OCI-LY3 (cell line): ENCODE measurements at regions not wholly inside any gene's neighbourhood (a gene's known extent, or its start where the extent isn't known, plus 50 kb on each side); places are given as distances from the start of the nearest gene placed in this dataset.

Experiments used
- H2AFZ ChIP-seq: fragments of 200-600, 300-600 bp; shearing (Covaris generic); 2 replicates; pipeline ENCODE4 v1.6.0; 2014; ENCODE audit warnings: antibody characterized with exemption, low read depth, low read length
- H3K27ac ChIP-seq: fragments of 200-600, 300-600 bp; sonication (generic); 2 replicates; pipeline ENCODE4 v1.5.1; 2014; ENCODE audit warnings: mild to moderate bottlenecking, low read length, moderate library complexity, mixed read lengths
- H3K27me3 ChIP-seq: fragments of 200-600, 300-600 bp; sonication (generic); 2 replicates; pipeline ENCODE4 v1.6.1; 2014; ENCODE audit warnings: low read depth, low read length, mixed read lengths
- H3K36me3 ChIP-seq: fragments of 200-600, 300-600 bp; sonication (generic); replicated peaks from 2 replicates; pipeline ENCODE3; 2014; ENCODE audit warnings: low read depth, low read length, mixed read lengths
- H3K4me1 ChIP-seq: fragments of 300-600, 200-600 bp; sonication (generic); 2 replicates; pipeline ENCODE4 v1.6.1; 2014; ENCODE audit warnings: low read length, mixed read lengths
- H3K4me2 ChIP-seq: fragments of 200-600, 300-600 bp; sonication (generic); 2 replicates; pipeline ENCODE4 v1.6.1; 2014; ENCODE audit warnings: low read length, mixed read lengths
- H3K4me3 ChIP-seq: fragments of 300-600, 200-600 bp; sonication (generic); 2 replicates; pipeline ENCODE4 v1.5.1; 2014; ENCODE audit warnings: antibody characterized with exemption, mild to moderate bottlenecking, low read length, moderate library complexity
- H3K79me2 ChIP-seq: fragments of 300-600, 200-600 bp; shearing (Covaris generic); 2 replicates; pipeline ENCODE4 v1.6.1; 2014; ENCODE audit warnings: mild to moderate bottlenecking, low read length, mixed read lengths
- H3K9ac ChIP-seq: fragments of 300-600, 200-600 bp; shearing (Covaris generic); 2 replicates; pipeline ENCODE4 v1.6.0; 2014; ENCODE audit warnings: mild to moderate bottlenecking, low read length, moderate library complexity
- H3K9me3 ChIP-seq: fragments of 200-600, 300-600 bp; shearing (Covaris generic); 2 replicates; pipeline ENCODE4 v1.6.1; 2014; ENCODE audit warnings: low read length, mixed read lengths; ENCODE audit not compliant: insufficient read depth
- H4K20me1 ChIP-seq: fragments of 200-600, 300-600 bp; sonication (generic); 2 replicates; pipeline ENCODE4 v1.6.1; 2016; ENCODE audit warnings: low read length, mixed read lengths; ENCODE audit not compliant: insufficient read depth
- EZH2phosphoT487 ChIP-seq: fragments of 200-600 bp; shearing (Covaris generic); IDR thresholded peaks from 2 replicates; pipeline ENCODE4 v1.6.1; 2018; ENCODE audit warnings: antibody characterized with exemption, mixed run types, low read depth
- TF ChIP-seq, protein P1 (sequence below): fragments of 200-600, 300-600 bp; sonication (generic); IDR thresholded peaks from 2 replicates; pipeline ENCODE4 v1.5.1; 2014; ENCODE audit warnings: antibody characterized with exemption, low read length, low read depth

DNA sequence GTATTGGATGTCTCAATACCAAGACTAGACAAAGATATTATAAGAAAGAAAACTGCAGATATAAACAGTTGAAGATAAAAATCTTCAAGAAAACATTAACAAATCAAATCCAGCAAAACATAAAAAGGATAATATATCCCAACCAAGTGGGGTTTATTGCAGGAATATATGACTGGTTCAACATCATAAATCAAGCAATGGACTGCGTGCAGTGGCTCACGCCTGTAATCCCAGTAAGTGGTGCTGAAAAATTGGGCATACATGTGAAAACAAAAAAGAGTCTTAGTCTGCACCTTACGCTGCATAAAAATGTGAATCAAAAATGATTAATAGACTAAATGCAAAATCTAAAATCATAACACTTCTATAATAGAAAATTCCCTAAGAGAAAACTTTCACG, 112.9 kb upstream of the PDE4B start:
- no peaks in the 10 kb centered on the region for H3K4me1 ChIP-seq
- no peak overlapping the region for H3K4me2 ChIP-seq
- no peak for TF ChIP-seq EZH2phosphoT487
- TF ChIP-seq, protein P1, sequence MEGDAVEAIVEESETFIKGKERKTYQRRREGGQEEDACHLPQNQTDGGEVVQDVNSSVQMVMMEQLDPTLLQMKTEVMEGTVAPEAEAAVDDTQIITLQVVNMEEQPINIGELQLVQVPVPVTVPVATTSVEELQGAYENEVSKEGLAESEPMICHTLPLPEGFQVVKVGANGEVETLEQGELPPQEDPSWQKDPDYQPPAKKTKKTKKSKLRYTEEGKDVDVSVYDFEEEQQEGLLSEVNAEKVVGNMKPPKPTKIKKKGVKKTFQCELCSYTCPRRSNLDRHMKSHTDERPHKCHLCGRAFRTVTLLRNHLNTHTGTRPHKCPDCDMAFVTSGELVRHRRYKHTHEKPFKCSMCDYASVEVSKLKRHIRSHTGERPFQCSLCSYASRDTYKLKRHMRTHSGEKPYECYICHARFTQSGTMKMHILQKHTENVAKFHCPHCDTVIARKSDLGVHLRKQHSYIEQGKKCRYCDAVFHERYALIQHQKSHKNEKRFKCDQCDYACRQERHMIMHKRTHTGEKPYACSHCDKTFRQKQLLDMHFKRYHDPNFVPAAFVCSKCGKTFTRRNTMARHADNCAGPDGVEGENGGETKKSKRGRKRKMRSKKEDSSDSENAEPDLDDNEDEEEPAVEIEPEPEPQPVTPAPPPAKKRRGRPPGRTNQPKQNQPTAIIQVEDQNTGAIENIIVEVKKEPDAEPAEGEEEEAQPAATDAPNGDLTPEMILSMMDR = no peak
- H3K27ac ChIP-seq = no peak overlapping the region
- no peak overlapping the region for H3K9ac ChIP-seq
- no peaks in the 10 kb centered on the region for H3K9me3 ChIP-seq
- H3K27me3 ChIP-seq = no peaks in the 10 kb centered on the region
- no peaks in the 10 kb centered on the region for H3K36me3 ChIP-seq
- no peak overlapping the region for H3K4me3 ChIP-seq
- no peak overlapping the region for H2AFZ ChIP-seq
- no peaks in the 10 kb centered on the region for H3K79me2 ChIP-seq
- no peaks in the 10 kb centered on the region for H4K20me1 ChIP-seq

DNA sequence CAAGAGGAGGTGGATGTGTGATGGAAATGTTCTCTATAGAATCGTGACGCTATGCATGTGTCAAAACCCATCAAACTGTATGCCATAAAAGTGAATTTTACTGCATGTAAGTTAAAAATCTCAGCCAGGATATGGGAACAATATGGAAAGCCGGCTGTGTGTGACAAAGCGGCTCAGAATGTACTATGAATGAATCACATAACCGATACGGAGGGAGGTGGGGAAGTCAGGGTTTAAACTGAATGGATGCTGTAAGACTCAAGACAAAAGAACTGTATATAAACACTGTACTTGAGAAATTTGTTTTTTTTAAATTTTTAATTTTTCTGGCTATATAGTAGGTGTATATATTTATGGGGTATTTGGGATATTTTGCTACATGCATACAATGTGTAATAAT, 111.6 kb upstream of the PDE4B start:
- no peaks in the 10 kb centered on the region for H3K27me3 ChIP-seq
- H3K27ac ChIP-seq = no peak overlapping the region
- no peak overlapping the region for H3K9ac ChIP-seq
- H3K79me2 ChIP-seq = no peaks in the 10 kb centered on the region
- H3K9me3 ChIP-seq = no peaks in the 10 kb centered on the region
- no peaks in the 10 kb centered on the region for H4K20me1 ChIP-seq
- H3K4me1 ChIP-seq = no peaks in the 10 kb centered on the region
- H2AFZ ChIP-seq = no peak overlapping the region
- no peak overlapping the region for H3K4me2 ChIP-seq
- H3K36me3 ChIP-seq = no peaks in the 10 kb centered on the region
- TF ChIP-seq, protein P1 = no peak
- TF ChIP-seq EZH2phosphoT487 = no peak
- no peak overlapping the region for H3K4me3 ChIP-seq

DNA sequence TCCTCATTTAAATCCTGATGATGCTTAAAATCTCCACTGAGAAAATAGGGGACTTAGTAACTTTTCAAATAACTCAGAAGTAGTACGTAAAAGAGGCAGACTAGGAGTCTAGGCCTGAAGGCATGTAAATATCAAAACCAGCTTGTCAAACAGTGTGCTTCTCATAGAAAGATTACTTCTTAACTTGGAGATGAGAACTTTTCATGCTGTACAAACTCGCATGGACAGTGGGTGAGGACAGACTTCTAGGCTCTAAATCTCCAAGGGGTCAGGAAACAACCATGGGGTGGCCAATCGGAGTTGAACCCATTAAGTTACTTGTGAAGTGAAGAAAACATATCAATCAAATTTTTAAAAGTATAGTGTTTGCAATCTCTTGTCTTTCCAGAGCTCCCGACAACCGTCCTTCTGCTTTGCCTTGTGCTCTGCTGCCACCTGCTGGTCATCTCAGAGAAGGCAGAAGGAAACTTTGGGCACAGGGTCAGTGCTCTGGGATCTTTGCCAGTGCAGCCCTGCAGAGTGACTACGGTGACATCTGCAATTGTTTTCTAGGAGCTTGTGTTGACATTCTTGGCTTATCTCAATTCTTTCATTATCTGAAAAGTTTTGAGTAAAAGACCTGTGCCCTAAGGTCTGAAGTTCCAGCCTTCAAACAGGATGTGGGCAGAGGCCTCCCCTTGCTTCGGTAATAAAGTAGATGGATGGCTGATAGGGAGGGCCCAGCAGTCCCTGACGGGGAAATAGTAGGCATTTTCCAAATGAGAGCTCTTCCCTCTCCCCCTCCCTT, 105.1 kb upstream of the PDE4B start:
- TF ChIP-seq EZH2phosphoT487 = no peak
- TF ChIP-seq, protein P1 = peak; percentile 71
- Histone ChIP-seq H3K4me2 (peak overlapping the region; percentile 58), H3K4me1 (peaks cover 14% of the 10 kb centered on the region), H2AFZ (peak overlapping the region; percentile 91), H3K4me3 (peak overlapping the region; percentile 36; the same call in 1 of the 2 replicates), H3K9ac (peak overlapping the region; percentile 13; the same call in 1 of the 2 replicates), H3K27me3 (no peaks in the 10 kb centered on the region), H3K9me3 (no peaks in the 10 kb centered on the region), H3K27ac (no peak overlapping the region), H4K20me1 (no peaks in the 10 kb centered on the region), H3K36me3 (no peaks in the 10 kb centered on the region), H3K79me2 (no peaks in the 10 kb centered on the region)

DNA sequence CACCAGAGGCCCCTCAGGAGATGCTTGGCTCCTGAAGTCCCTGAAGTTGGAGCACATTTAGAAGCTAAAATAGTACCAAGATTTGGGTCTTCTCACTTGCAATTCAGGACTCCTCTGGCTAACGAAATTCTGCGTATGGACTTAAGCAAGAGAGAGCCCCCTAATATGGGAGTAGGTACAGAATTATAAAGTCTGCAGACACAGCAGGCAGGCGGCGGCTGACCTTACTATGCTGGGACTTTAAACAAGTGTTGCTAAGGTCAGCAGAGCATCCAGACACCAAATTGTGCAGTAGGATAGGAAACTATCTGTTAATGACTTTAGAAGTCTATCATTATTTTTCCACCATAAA, 104.5 kb upstream of the PDE4B start:
- Histone ChIP-seq H3K36me3 (no peaks in the 10 kb centered on the region), H3K27ac (no peak overlapping the region), H3K4me2 (peak overlapping the region; percentile 58; the same call in 1 of the 2 replicates), H2AFZ (peak overlapping the region; percentile 91; the same call in 1 of the 2 replicates), H3K4me1 (peaks cover 14% of the 10 kb centered on the region), H4K20me1 (no peaks in the 10 kb centered on the region), H3K4me3 (no peak overlapping the region), H3K27me3 (no peaks in the 10 kb centered on the region), H3K9me3 (no peaks in the 10 kb centered on the region), H3K79me2 (no peaks in the 10 kb centered on the region), H3K9ac (no peak overlapping the region)
- TF ChIP-seq, protein P1 = no peak
- no peak for TF ChIP-seq EZH2phosphoT487
